K562 (cell line): ENCODE measurements at regions not wholly inside any gene's neighbourhood (a gene's known extent, or its start where the extent isn't known, plus 50 kb on each side); places are given as distances from the start of the nearest gene placed in this dataset.

Source experiments
- ATAC-seq: fragments of 200-7000 bp; cut with Tn5 transposase; 3 replicates; pipeline ENCODE4 v1.9.1; 2020; ENCODE audit warnings: moderate library complexity
- BruUV-seq: library from RNA; stranded (reverse); fragments of 400-500 nt; replicated peaks from 2 replicates; lab custom pipeline; 2021; lab: Mats Ljungman, UMichigan
- CTCF ChIA-PET: fragments of 300-600 bp; formaldehyde crosslinking; extraction: SDS; loops from one replicate; lab custom pipeline; 2021; ENCODE audit warnings: low intra/inter-chr PET ratio; lab: Yijun Ruan, JAX
- POLR2A ChIA-PET: fragments of 300-600, 350-650 bp; sonication (Branson Sonifier 250); formaldehyde crosslinking; extraction: SDS; loops from one replicate; lab custom pipeline; 2021; ENCODE audit warnings: antibody characterized with exemption, inconsistent platforms; lab: Yijun Ruan, JAX
- DNase-seq, 4 experiments: peaks; one replicate each; pipeline versions ENCODE4 v3.0.0 to v3.0.0-alpha.2; 2011 to 2018; ENCODE audit warnings: low spot score in 3 of 4, mixed read lengths in 3 of 4; ENCODE audit errors: extremely low read depth in 1 of 4
- FAIRE-seq: peaks from 2 replicates; lab custom pipeline; 2011; peaks lifted over from hg19 to GRCh38; lab: Jason Lieb, UNC
- H2AFZ ChIP-seq: 2 replicates; pipeline ENCODE4 v1.6.0; 2011; ENCODE audit warnings: low read depth, low read length, control low read depth, inconsistent platforms
- H3K27ac ChIP-seq: fragments of 200-600 bp; 3 replicates; pipeline ENCODE4 v1.8.0; 2011; ENCODE audit warnings: low read depth, mild to moderate bottlenecking, control low read depth, inconsistent platforms, low read length, moderate library complexity, mixed read lengths; ENCODE audit errors: extremely low read depth
- H3K27me3 ChIP-seq, 2 experiments: fragments of 300-600 bp in 1 of 2; 2 replicates in 1 of 2; 3 replicates in 1 of 2; pipeline versions ENCODE4 v1.6.0 to v1.8.0; 2011; ENCODE audit warnings: inconsistent platforms in 2 of 2, low read length in 2 of 2, mild to moderate bottlenecking in 1 of 2, mixed read lengths in 1 of 2, moderate library complexity in 1 of 2; ENCODE audit not compliant: control insufficient read depth in 2 of 2, insufficient read depth in 2 of 2
- H3K36me3 ChIP-seq: fragments of 300-600 bp; 3 replicates; pipeline ENCODE4 v1.8.0; 2011; ENCODE audit warnings: mild to moderate bottlenecking, low read length, inconsistent platforms; ENCODE audit not compliant: control insufficient read depth, insufficient read depth
- H3K4me1 ChIP-seq, 2 experiments: fragments of 200-600 bp in 1 of 2; replicated peaks in 1 of 2; 2 replicates in 1 of 2; 3 replicates in 1 of 2; pipeline versions ENCODE4 v1.5.1 to v1.8.0; 2011; ENCODE audit warnings: inconsistent platforms in 2 of 2, low read length in 2 of 2, mild to moderate bottlenecking in 1 of 2, mixed read lengths in 1 of 2, moderate library complexity in 1 of 2; ENCODE audit not compliant: control insufficient read depth in 2 of 2, insufficient read depth in 2 of 2
- H3K4me2 ChIP-seq: 2 replicates; pipeline ENCODE4 v1.6.1; 2011; ENCODE audit warnings: low read length, control low read depth, inconsistent platforms, mixed read lengths; ENCODE audit not compliant: insufficient read depth
- H3K4me3 ChIP-seq: fragments of 200-600 bp; sonication (generic), shearing (Covaris generic); 2 replicates; pipeline ENCODE4 v1.5.1; 2016; ENCODE audit warnings: control low read depth, inconsistent platforms
- H3K79me2 ChIP-seq: fragments of 200-600 bp; 3 replicates; pipeline ENCODE4 v1.8.0; 2011; ENCODE audit warnings: low read length, inconsistent platforms; ENCODE audit not compliant: control insufficient read depth, insufficient read depth
- H3K9ac ChIP-seq, 2 experiments: 2 replicates each; pipeline versions ENCODE4 v1.6.0 to v1.6.1; 2011; ENCODE audit warnings: low read depth in 2 of 2, low read length in 2 of 2, control low read depth in 1 of 2, inconsistent platforms in 1 of 2, mild to moderate bottlenecking in 1 of 2, mixed read lengths in 1 of 2; ENCODE audit not compliant: insufficient read depth in 1 of 2
- H3K9me1 ChIP-seq: one replicate; pipeline ENCODE4 v1.6.0; 2011; ENCODE audit warnings: inconsistent platforms, mild to moderate bottlenecking, low read length, moderate library complexity; ENCODE audit not compliant: control insufficient read depth, insufficient read depth
- H3K9me3 ChIP-seq: replicated peaks from 2 replicates; pipeline ENCODE4 v1.5.1; 2011; ENCODE audit warnings: low read depth, low read length, inconsistent platforms; ENCODE audit not compliant: control insufficient read depth, insufficient read depth
- H4K20me1 ChIP-seq: replicated peaks from 2 replicates; pipeline ENCODE4 v1.6.1; 2011; ENCODE audit warnings: low read length, inconsistent platforms, mixed read lengths; ENCODE audit not compliant: control insufficient read depth, insufficient read depth
- BRCA1 ChIP-seq, 2 experiments: fragments of 450-650 bp in 1 of 2; sonication (generic) in 1 of 2; formaldehyde crosslinking in 1 of 2; IDR thresholded peaks; 2 replicates each; pipeline versions ENCODE4 v1.5.0 to v1.6.1; 2017 to 2020; ENCODE audit warnings: mild to moderate bottlenecking in 1 of 2, missing genetic modification reagents in 1 of 2
- CHD2 ChIP-seq: IDR thresholded peaks from 2 replicates; pipeline ENCODE4 v1.6.1; 2011; ENCODE audit warnings: low read depth, low read length
- FOSL1 ChIP-seq: fragments of 200-800 bp; sonication (Bioruptor generic); conservative IDR thresholded peaks from 2 replicates; pipeline ENCODE4 v1.6.1; 2016; ENCODE audit warnings: missing genetic modification characterization, missing compliant biosample characterization
- GABPB1 ChIP-seq: sonication (generic); formaldehyde crosslinking; IDR thresholded peaks from 2 replicates; pipeline ENCODE4 v1.8.0; 2022; ENCODE audit warnings: mild to moderate bottlenecking, missing genetic modification reagents
- HDAC3 ChIP-seq: fragments of 450-650 bp; IDR thresholded peaks from 2 replicates; pipeline ENCODE4 v1.6.1; 2018; ENCODE audit warnings: borderline replicate concordance, mild to moderate bottlenecking, moderate library complexity; ENCODE audit not compliant: partially characterized antibody
- NFATC3 ChIP-seq: fragments of 450-650 bp; IDR thresholded peaks from 2 replicates; pipeline ENCODE4 v1.6.1; 2017; ENCODE audit warnings: mild to moderate bottlenecking
- TEAD2 ChIP-seq: fragments of 450-650 bp; IDR thresholded peaks from 2 replicates; pipeline ENCODE4 v1.6.1; 2016; ENCODE audit warnings: missing genetic modification characterization, control low read depth, missing compliant biosample characterization
- TRIM24 ChIP-seq, 2 experiments: fragments of 450-650 bp; IDR thresholded peaks; 2 replicates each; pipeline ENCODE4 v1.6.1; 2016
- ZNF253 ChIP-seq: fragments of 250-450 bp; sonication (Bioruptor Pico); conservative IDR thresholded peaks from 2 replicates; pipeline ENCODE4 v1.6.1; 2021; ENCODE audit warnings: mild to moderate bottlenecking
- ZNF347 ChIP-seq: fragments of 450-650 bp; formaldehyde crosslinking; IDR thresholded peaks from 2 replicates; pipeline ENCODE4 v1.4.0; 2020; ENCODE audit warnings: low read depth, mild to moderate bottlenecking, moderate library complexity
- ZNF717 ChIP-seq: fragments of 250-450 bp; sonication (Bioruptor Pico); IDR thresholded peaks from 2 replicates; pipeline ENCODE4 v1.5.0; 2021
- ZNF764 ChIP-seq: fragments of 250-450 bp; sonication (Bioruptor Pico); IDR thresholded peaks from 2 replicates; pipeline ENCODE4 v1.4.0; 2020; ENCODE audit warnings: low read depth, mild to moderate bottlenecking, moderate library complexity
- WGBS: fragments of 100-300 bp; shearing (Covaris generic); methylation state at CpG from one replicate; pipeline ENCODE4 v1.1.6; 2016; ENCODE audit warnings: low coverage, mixed read lengths; ENCODE audit not compliant: insufficient coverage; ENCODE audit errors: missing lambda C conversion rate; 5-methylcytosine and 5-hydroxymethylcytosine counted together
- in situ Hi-C: fragments of 300-500 bp; cut with MboI; formaldehyde crosslinking; loops from 4 replicates; pipeline ENCODE4 v1.15.0; 2018; ENCODE audit warnings: inconsistent platforms, mixed read lengths
- intact Hi-C: fragments of 100-400 bp; cut with micrococcal nuclease; formaldehyde crosslinking; loops from 2 replicates; pipeline ENCODE4 v1.14.2; 2022
- TF ChIP-seq, protein P1 (sequence below): sonication (generic); formaldehyde crosslinking; IDR thresholded peaks from 2 replicates; pipeline ENCODE4 v1.8.0; 2022; ENCODE audit warnings: mild to moderate bottlenecking, low read depth, missing genetic modification reagents
- TF ChIP-seq, protein P2 (sequence below): sonication (generic); formaldehyde crosslinking; IDR thresholded peaks from 2 replicates; pipeline ENCODE4 v1.8.0; 2022; ENCODE audit warnings: mild to moderate bottlenecking, missing genetic modification reagents

GRCh38 chr2:40558761-40559160, 106.9 kb upstream of the SLC8A1 start:
- DNase-seq (no peak), FAIRE-seq (no peak), ATAC-seq (no peak)
- Histone ChIP-seq H3K36me3 (no peaks in the 10 kb centered on the region), H3K9ac (no peak overlapping the region), H3K4me1 (no peaks in the 10 kb centered on the region), H3K9me3 (no peaks in the 10 kb centered on the region), H3K27me3 (no peaks in the 10 kb centered on the region), H4K20me1 (no peaks in the 10 kb centered on the region), H2AFZ (no peak overlapping the region), H3K79me2 (no peaks in the 10 kb centered on the region), H3K9me1 (no peaks in the 10 kb centered on the region), H3K4me2 (no peak overlapping the region), H3K27ac (no peak overlapping the region), H3K4me3 (no peak overlapping the region)
- ChIA-PET POLR2A (interaction anchor here (0.8 kb wide), 1 partner anchor 8 kb away, joined by 3 read pairs; no protein-coding TSS in a partner anchor), CTCF (no interaction called here)
- BruUV-seq = no TSS peak
- WGBS = 5% methylated on average over 6 of the region's 6 CpGs
- intact Hi-C loops = no loop called here
- TF ChIP-seq BRCA1 (IDR thresholded peaks at IDR 0.05) = no peak
- TF ChIP-seq BRCA1 (CRISPR knock-in tag; IDR thresholded peaks at IDR 0.05) = no peak
- TF ChIP-seq ZNF253 (CRISPR knock-in tag) = no peak
- no peak for TF ChIP-seq TRIM24 (IDR thresholded peaks at IDR 0.05)
- no peak for TF ChIP-seq GABPB1 (CRISPR knock-in tag)
- TF ChIP-seq, protein P1, sequence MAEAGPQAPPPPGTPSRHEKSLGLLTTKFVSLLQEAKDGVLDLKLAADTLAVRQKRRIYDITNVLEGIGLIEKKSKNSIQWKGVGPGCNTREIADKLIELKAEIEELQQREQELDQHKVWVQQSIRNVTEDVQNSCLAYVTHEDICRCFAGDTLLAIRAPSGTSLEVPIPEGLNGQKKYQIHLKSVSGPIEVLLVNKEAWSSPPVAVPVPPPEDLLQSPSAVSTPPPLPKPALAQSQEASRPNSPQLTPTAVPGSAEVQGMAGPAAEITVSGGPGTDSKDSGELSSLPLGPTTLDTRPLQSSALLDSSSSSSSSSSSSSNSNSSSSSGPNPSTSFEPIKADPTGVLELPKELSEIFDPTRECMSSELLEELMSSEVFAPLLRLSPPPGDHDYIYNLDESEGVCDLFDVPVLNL (CRISPR knock-in tag) = no peak
- no peak for TF ChIP-seq CHD2
- no peak for TF ChIP-seq ZNF347
- TF ChIP-seq FOSL1 (tag) = no peak
- no peak for TF ChIP-seq ZNF764 (CRISPR knock-in tag)
- TF ChIP-seq HDAC3 = no peak
- TF ChIP-seq ZNF717 = no peak
- no peak for TF ChIP-seq NFATC3
- no peak for TF ChIP-seq TEAD2
- TF ChIP-seq, protein P2, sequence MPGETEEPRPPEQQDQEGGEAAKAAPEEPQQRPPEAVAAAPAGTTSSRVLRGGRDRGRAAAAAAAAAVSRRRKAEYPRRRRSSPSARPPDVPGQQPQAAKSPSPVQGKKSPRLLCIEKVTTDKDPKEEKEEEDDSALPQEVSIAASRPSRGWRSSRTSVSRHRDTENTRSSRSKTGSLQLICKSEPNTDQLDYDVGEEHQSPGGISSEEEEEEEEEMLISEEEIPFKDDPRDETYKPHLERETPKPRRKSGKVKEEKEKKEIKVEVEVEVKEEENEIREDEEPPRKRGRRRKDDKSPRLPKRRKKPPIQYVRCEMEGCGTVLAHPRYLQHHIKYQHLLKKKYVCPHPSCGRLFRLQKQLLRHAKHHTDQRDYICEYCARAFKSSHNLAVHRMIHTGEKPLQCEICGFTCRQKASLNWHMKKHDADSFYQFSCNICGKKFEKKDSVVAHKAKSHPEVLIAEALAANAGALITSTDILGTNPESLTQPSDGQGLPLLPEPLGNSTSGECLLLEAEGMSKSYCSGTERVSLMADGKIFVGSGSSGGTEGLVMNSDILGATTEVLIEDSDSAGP (CRISPR knock-in tag) = no peak
- in situ Hi-C loops = no loop called here
